ENCODE measurements at regions not wholly inside any gene's neighbourhood (a gene's known extent, or its start where the extent isn't known, plus 50 kb on each side); places are given as distances from the start of the nearest gene placed in this dataset.

DNA sequence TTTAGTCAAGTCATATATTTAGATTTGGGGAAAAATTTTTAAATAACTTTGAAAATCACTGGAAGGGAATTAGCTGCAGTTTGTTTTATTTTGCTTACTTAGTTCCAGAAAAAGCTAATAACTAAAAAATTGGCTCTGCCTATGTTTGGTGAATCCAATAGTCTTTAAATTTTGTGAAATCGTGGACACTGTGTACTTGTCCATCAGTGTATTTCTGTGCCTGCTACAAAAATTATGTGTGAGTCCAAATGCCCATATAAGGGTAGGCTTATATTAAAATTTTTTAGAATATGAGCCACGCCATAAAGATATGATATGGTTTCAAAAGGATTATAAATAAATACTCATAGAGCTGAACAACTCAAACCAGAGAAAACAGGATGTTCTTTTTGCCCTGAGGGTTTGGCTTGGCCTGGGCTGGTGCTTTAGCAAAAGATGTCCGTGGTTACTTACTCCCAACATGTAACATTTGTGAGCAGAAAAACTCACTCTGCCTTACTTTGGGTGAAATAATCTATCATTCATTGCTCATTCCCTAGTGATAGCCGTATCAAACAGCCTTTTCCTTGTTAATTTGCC, 133.2 kb upstream of the PRLR start:
- TF ChIP-seq, protein P1, sequence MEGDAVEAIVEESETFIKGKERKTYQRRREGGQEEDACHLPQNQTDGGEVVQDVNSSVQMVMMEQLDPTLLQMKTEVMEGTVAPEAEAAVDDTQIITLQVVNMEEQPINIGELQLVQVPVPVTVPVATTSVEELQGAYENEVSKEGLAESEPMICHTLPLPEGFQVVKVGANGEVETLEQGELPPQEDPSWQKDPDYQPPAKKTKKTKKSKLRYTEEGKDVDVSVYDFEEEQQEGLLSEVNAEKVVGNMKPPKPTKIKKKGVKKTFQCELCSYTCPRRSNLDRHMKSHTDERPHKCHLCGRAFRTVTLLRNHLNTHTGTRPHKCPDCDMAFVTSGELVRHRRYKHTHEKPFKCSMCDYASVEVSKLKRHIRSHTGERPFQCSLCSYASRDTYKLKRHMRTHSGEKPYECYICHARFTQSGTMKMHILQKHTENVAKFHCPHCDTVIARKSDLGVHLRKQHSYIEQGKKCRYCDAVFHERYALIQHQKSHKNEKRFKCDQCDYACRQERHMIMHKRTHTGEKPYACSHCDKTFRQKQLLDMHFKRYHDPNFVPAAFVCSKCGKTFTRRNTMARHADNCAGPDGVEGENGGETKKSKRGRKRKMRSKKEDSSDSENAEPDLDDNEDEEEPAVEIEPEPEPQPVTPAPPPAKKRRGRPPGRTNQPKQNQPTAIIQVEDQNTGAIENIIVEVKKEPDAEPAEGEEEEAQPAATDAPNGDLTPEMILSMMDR (IDR thresholded peaks at IDR 0.05; ENCODE audit: insufficient read depth, low read depth, low read length, missing control alignments), result no peak
- no peak overlapping the region for H3K4me3 ChIP-seq (ENCODE audit: low read depth, low read length)
- DNase-seq (ENCODE audit: low read depth), result no peak

DNA sequence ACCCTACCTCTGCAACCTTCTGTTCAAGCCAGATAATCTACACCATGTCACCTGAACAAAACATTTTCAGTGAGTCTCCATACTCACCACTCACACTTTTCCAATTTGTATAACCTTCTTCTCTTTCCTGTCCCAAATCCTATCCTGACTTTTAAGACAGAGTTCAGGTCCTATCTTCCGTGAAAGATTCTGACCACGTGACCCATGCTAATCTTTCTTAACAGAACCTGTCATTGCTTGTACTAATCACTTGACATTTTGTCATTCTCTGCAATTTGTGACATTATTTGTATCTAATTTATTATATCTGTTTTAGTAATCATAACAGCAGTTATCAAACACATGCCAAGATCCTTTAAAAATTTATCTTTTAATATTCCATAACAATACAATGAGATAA, 132.5 kb upstream of the PRLR start:
- no peak overlapping the region for H3K4me3 ChIP-seq (ENCODE audit: low read depth, low read length)
- no peak for DNase-seq (ENCODE audit: low read depth)
- TF ChIP-seq, protein P1 (IDR thresholded peaks at IDR 0.05; ENCODE audit: insufficient read depth, low read depth, low read length, missing control alignments), result no peak

DNA sequence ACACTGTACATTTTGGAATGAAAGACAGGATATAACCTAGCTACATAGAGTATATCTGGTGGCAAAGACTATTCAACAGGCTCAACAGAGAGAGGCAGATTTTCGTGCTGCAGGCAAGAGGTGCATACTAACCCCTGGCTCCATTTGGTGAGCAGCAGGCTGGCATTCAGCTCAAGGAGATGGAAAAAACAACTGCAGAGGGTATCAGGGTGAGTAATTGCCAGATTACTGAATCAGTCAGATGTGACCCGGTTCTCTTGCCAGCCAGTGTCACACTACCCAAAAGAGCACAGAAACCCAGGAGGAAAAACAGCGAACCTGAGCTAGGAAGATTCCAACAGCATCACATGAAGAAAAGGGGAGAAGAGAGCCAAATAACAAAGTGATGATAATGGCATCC, 130.4 kb upstream of the PRLR start:
- TF ChIP-seq, protein P1 (IDR thresholded peaks at IDR 0.05; ENCODE audit: insufficient read depth, low read depth, low read length, missing control alignments), result no peak
- H3K4me3 ChIP-seq (ENCODE audit: low read depth, low read length), result no peak overlapping the region
- no peak for DNase-seq (ENCODE audit: low read depth)

DNA sequence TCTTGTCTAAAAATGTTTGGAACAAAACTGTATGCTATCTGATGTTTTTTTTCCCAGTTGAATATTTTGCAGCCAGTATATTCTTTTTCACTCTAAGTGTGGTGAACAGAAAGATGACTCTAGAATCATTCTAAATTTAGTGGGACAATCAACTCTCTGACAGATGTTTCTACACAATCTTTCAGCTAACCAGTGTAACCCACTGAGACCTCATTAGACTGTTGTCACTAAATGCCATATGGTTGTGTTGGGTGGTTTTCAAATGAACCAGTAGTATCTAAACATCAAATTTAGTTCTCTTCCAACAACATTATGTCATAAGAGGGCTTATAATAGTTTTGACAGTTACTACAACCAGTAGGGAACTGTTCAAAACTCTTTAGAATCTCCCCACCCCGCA, 129.6 kb upstream of the PRLR start:
- TF ChIP-seq, protein P1 (IDR thresholded peaks at IDR 0.05; ENCODE audit: insufficient read depth, low read depth, low read length, missing control alignments), result no peak
- H3K4me3 ChIP-seq (ENCODE audit: low read depth, low read length), result no peak overlapping the region
- no peak for DNase-seq (ENCODE audit: low read depth)

DNA sequence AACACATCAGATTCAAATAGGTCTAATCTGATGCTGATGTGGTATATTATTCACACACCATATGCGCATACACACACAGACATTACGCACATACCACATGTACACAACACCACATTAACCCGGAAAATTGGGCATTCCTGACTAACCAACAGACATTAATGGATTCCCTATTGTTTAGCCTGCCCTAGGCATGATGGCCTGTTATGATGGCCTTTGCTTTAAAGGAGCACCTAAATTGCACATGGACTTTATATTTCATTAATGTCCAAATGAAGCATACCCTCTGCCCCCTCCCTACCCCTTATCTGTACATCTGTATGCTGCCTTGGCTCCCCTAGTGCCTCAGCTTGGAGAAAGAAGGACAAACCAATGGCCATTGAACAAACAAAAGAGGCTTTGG, 127.7 kb upstream of the PRLR start:
- no peak for DNase-seq (ENCODE audit: low read depth)
- no peak overlapping the region for H3K4me3 ChIP-seq (ENCODE audit: low read depth, low read length)
- TF ChIP-seq, protein P1 (IDR thresholded peaks at IDR 0.05; ENCODE audit: insufficient read depth, low read depth, low read length, missing control alignments), result no peak

DNA sequence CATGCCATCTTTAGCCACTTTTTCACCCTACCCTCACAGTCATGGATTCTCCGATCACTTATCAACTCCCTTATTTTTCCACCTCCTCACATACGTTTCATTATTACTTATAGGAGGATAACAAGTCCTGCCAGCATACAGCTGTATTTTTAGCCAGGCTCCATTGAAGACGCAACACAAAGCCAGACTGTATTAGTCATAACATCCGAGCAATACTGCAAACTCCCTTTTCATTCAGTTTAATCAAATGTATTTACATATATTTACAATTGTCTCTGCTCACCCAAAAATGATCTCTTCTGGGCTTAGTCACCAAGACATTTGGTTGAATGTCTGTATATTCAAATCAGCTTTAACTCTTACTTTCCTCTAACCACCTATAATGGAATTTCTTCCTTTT, 126.4 kb upstream of the PRLR start:
- TF ChIP-seq, protein P1 (IDR thresholded peaks at IDR 0.05; ENCODE audit: insufficient read depth, low read depth, low read length, missing control alignments), result no peak
- DNase-seq (ENCODE audit: low read depth), result no peak
- H3K4me3 ChIP-seq (ENCODE audit: low read depth, low read length), result no peak overlapping the region

DNA sequence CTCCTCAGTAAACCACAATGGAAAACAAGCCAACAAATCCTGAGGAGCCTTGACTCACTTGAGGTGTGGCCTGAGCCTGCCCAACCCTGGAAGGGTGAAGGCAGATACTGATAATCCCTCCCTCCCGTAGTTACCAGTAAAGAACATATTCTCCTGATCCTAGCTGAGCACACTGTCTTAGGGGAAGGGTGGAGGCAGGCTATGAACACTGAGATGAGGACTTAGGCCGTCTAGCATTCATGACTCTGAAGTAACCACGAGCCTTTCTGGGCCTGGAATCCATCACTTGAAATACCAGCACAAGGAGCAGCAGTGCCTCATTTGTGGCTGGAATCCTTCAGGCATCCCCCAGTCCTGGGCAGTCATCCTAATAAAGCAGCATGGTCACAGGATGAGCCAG, 124.5 kb upstream of the PRLR start:
- H3K4me3 ChIP-seq (ENCODE audit: low read depth, low read length), result no peak overlapping the region
- TF ChIP-seq, protein P1 (IDR thresholded peaks at IDR 0.05; ENCODE audit: insufficient read depth, low read depth, low read length, missing control alignments), result no peak
- DNase-seq (ENCODE audit: low read depth), result no peak

Data from GM12865 (cell line).